ENCODE measurements at regions not wholly inside any gene's neighbourhood (a gene's known extent, or its start where the extent isn't known, plus 50 kb on each side); places are given as distances from the start of the nearest gene placed in this dataset.

DNA sequence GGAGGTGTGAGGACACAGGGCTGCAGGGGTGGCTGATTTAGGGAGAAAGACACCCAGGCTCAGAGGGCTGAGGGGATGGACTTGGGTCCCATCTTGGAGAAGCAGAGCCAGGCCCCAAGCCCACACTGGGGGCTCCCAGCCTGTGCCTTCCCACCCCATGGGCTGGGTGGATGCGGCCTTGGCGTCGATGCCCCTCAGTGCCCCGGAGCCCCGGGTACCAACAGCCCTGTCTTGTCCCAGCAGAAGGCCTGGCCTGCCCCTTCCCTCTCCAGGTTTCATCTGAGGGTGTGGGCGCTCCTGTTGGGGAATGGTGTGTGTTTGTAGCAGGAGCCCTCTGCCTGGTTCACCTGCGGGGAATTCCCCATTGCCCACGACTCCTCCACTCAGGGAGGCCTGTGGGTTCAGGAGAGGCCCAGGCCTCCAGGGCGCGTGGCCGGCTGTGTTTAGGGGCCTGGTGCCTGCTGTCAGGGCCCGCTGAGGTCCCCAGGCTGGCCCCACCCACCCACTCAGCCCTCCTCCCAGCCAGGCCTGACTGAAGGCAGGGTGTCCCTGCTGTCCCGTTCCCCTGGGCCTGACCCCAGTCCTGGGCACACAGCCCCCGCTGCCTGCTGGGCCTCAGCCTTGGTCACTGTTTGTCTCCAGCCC, 51.1 kb upstream of the BEGAIN start:
- DNase-seq (ENCODE audit: low read depth in 2 of 2), result no peak

- DNase-seq (ENCODE audit: low read depth in 2 of 2), result no peak
These were observed 52.1 kb upstream of the BEGAIN start for GRCh38 chr14:100639280-100639679.

DNA sequence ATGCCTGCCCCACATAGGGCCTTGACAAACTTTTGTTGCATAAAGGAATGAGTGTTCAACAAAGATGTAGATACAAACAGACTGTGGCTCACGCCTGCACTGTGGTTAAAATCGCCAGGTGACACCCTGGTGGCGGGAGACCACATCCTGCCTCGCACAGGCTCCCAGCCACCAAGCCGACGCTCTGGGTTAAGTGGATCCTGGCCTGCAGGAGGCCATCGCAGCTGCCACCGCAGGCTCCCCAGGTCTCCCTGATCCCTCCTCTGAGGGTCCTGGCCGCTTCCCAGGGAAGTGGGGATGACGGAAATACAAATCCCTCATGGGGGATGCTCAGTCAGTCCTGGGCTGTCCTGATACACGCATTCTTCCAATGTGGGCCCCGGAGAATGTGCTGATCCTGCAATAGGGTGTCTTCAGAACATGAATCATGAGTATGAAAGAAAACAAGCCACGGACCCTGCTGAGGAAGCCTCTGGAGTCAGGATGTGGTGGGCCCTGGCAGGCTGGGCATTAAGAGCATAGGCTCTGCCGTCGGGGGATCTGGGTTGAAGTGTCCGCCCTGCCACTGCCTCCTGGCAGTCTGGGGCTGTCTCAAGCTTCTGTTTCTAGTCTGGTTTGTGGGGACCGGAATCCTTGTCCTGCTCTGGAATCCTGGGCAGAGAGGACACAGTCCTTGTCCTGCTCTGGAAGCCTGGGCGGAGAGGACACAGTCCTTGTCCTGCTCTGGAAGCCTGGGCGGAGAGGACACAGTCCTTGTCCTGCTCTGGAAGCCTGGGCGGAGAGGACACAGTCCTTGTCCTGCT, 53.5 kb upstream of the BEGAIN start:
- peak in 1 of 2 experiments; percentile 43 for DNase-seq (ENCODE audit: low read depth in 2 of 2)

- no peak for DNase-seq (ENCODE audit: low read depth in 2 of 2)
These were observed 54.1 kb upstream of the BEGAIN start for GRCh38 chr14:100641274-100641860.

DNA sequence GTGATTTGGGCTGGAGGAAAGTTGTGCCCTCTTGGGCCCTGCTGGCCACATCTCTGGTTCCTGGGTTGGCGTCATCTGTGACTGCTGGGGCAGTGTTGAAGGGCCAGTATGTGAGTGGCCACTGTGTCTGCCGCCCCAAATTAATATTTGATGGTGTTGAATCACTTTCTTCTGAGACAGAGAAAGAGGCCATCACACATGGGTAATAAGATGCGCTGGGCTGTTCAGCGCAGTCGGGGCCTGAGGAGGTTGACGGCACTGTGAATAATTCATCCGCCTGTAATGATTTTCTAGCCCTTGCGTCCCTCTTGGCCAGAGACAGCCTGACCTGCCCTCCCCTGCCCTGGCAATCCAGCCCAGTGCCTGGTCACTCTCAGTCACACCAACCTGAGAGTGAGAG, 56.2 kb upstream of the BEGAIN start:
- no peak for DNase-seq (ENCODE audit: low read depth in 2 of 2)

GRCh38 chr14:100644383-100644782, 57.2 kb upstream of the BEGAIN start:
- DNase-seq (ENCODE audit: low read depth in 2 of 2), result no peak

GRCh38 chr14:100644784-100645183, 57.6 kb upstream of the BEGAIN start:
- no peak for DNase-seq (ENCODE audit: low read depth in 2 of 2)

- DNase-seq (ENCODE audit: low read depth in 2 of 2), result no peak
These were observed 58.2 kb upstream of the BEGAIN start for GRCh38 chr14:100645196-100645981.

DNA sequence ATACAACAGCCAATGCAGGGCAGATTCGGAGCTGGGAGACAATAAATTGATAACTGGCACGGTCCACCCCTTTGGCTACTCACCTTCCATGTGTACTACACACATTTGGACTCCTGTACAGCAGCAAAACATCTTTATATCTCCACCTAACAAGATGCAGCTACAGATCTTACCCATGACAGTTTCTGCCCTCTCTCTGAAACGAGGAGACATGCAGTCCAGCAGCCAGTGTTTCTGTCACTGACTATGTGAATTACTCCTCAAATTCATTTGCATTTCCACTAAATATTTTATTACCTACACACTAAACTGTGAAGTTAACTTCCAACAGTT, 58.7 kb upstream of the BEGAIN start:
- DNase-seq (ENCODE audit: low read depth in 2 of 2), result no peak

DNA sequence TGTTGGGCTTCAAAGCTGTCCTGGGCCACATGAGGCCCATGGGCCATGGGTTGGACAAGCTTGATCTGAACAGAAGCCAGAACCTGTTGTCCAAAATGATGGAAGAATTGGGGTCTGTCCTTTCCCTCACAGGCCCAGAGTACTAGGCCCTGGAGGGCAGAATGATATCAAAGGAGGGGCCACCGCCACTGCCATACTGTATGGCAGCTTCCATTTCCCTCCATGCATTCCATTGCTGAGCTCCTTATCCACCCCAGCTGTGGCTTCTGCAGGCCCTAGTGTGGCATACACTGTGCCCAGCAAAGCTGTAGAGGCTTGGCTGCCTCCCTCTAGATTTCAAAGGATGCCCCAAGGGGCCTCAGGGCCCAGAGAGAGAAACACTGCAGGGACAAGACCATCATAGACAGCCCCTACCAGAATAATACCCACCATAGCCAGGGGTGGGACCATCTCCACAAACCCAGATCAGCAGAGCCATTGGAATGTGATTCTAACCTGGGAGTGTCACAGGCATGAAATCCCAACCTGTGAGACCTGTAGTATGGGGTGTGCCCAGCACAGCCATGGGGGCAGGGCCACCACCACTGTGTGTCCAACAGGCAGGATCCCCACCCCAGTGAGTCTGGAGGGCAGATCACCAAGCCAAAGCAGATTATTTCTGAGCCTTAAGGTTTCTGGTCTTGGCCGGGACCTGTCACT, 61.4 kb upstream of the BEGAIN start:
- no peak for DNase-seq (ENCODE audit: low read depth in 2 of 2)

DNA sequence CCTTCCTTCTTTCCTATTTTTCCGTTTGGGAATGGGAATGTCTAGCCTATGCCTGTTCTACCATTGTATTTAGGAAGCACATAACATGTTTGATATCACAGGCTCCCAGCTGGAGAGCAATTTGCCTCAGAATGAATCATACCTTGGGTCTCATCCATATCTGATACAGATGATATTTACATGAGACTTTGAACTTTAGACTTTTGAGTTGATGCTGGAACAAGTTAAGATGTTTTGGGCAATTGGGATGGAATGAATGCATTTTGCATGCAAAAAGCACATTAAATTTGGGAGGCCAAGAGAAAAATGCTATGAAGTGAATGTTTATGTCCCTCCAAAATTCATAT, 61.9 kb upstream of the BEGAIN start:
- peak in 1 of 2 experiments; percentile 40 for DNase-seq (ENCODE audit: low read depth in 2 of 2)

DNA sequence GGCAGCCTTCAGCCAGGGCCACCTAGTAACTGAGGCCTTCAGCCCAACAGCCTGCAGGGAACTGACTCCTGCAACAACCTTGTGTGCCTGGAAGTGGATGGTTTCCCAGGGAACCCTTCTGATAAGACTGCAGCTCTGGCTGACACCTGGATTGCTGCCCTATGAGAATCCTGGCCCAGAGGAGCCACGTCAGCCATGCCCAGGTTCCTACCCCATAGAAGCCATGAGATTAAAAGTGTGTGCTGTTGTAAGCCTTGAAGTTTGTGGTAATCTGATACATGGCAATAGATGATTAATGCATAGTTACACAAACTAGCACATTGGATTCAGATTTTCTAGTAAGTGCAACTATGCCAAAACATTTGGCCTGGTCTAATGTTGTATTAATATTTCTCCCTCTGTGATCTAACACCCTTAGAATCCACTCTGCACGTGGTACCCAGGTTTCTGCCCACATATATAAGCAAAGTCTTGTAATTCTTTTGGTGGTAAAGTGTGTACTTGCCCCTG, 64.8 kb upstream of the BEGAIN start:
- no peak for DNase-seq (ENCODE audit: low read depth in 2 of 2)

DNA sequence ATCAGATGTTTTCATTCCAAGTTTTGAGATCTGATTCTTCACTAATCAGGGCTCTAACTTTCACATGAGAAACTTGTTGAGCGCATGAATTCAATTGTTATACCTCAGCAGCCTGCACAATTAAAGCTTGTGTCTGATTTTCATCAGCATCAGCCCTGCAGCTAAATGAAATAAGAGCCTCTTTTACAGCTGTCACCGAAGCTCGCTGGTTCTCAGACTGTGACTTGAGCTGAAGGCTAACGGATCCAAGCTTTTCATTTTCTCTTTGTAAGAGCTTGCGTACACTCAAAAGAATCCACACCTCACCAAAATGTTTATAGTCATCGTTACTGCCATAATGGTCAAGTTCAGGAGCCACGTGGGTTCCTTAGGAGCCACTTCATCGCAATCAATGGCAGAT, 65.5 kb upstream of the BEGAIN start:
- no peak for DNase-seq (ENCODE audit: low read depth in 2 of 2)

DNA sequence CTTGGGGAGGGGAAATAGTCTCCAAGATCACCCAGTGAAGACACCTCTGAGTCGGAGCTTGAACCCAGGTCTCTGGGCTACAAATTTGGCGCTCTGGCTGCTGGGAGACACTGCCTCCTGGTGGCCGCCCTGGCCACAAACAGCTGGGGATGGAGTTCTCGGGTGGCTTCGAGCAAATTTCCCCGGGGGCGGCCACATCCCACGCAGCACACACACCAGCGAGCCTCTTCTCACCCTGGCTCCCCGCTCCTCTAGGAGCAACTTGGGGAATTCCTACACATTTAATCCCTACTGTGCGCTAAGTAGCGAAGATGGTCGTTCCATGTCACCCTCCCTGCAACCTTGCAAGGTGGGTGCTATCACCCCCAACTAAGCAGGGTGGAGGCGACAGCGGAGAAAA, 66.2 kb upstream of the BEGAIN start:
- DNase-seq (ENCODE audit: low read depth in 2 of 2), result no peak

- no peak for DNase-seq (ENCODE audit: low read depth in 2 of 2)
These were observed 67.0 kb upstream of the BEGAIN start for GRCh38 chr14:100654025-100654813.

DNA sequence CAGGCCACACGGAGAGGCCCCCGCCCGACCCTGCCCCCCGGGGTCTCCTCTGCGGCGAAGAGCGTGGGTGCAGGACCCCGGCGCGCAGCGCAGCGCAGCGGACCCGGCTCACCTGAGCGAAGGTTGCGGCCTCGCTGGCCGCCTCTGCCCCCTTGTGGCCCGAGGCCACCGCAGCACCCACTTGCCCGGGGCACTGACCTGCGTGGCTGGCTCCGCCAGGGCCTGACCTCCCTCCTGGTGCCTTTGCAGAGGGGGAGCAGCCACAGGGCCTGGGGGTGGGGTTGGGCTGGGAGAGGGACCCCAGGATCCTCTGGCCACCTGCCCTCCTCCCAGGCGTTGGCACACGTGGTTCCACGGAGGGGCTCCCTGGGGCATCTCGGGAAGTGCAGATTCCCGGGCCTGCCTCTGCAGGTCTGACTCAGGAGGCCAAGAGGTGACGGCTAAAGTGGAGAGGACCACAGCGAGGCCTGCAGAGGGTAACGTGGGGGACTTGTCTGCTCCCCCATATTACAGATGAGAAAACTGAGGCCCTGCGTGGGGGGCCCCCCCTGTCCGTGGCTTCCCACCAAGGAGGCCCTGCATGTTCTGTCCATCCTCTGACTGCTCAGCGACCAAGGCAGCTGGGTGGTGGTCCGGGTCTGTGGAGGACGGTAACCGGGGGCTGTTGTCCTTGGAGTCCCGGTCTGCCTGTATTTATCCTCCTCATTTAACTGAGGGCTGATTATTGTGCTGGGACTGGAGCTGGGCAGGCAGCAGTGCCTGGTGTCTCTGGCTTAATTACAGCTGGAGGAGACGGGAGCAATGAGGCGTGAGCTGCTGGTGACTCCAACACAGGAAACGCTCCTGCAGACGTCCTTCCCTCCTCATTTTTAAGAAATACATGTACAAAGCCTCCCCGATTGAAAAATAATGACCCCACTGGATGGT, 67.9 kb upstream of the BEGAIN start:
- DNase-seq (ENCODE audit: low read depth in 2 of 2), result no peak

DNA sequence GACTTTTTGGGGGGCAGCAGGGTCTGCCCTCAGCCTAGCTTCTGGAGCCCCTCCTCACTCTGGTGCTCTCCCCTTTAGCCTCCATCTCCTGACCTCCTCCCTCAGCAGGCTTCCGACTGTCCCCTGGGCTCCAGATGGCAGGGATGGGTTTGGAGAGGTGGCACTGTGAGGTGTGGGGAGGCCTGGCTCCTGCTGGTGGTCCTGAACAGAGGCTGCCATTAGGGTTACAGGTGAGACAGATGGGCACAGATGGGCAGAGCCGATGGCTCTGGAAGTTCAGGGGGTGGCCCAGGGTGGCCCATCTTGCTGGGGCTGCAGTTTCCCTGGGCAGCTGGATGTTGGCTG, 68.5 kb upstream of the BEGAIN start:
- DNase-seq (ENCODE audit: low read depth in 2 of 2), result no peak

DNA sequence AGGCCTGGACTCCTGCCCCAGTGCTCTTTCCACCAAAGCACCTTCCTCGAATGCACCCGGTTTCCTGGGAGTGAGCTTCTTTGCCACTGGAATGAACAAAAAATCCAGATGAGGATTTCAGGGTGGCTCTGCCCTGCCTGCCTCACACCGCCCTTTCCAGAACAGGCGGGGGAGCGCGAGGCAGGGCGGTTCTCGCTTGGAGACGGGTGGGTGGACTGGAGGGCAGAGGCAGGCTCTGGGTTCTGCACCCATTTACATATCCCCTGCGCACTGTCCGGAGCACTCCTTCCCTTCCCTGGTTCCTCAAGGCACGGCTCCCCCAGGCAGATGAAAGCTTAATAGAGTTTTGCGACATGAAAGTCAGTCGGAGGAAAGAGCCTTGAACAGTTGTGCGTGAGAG, 69.7 kb upstream of the DLK1 start:
- DNase-seq (ENCODE audit: low read depth in 2 of 2), result no peak

GRCh38 chr14:100657780-100658179, 68.9 kb upstream of the DLK1 start:
- DNase-seq (ENCODE audit: low read depth in 2 of 2), result no peak
